GM12864 (cell line): ENCODE measurements at regions not wholly inside any gene's neighbourhood (a gene's known extent, or its start where the extent isn't known, plus 50 kb on each side); places are given as distances from the start of the nearest gene placed in this dataset.

Experiments
- DNase-seq: peaks from one replicate; pipeline ENCODE4 v3.0.0-alpha.2; 2011; ENCODE audit warnings: low read depth
- H3K4me3 ChIP-seq: 2 replicates; pipeline ENCODE4 v1.5.1; 2011; ENCODE audit warnings: mild to moderate bottlenecking, low read depth, low read length, control low read depth
- CTCF ChIP-seq: IDR thresholded peaks from 2 replicates; pipeline ENCODE4 v1.5.1; 2011; ENCODE audit warnings: low read depth, mild to moderate bottlenecking, moderate library complexity, low read length, control low read depth, inconsistent platforms; ENCODE audit errors: missing control alignments

- no peak for DNase-seq
- TF ChIP-seq CTCF, result no peak
Measured at GRCh38 chr12:13745111-13745860, 236.1 kb downstream of the GRIN2B start.

GRCh38 chr12:13744561-13744960, 236.8 kb downstream of the GRIN2B start:
- no peak for DNase-seq
- TF ChIP-seq CTCF, result no peak
- no peak overlapping the region for H3K4me3 ChIP-seq

More at GRCh38 chr12:13745111-13745860, 236.1 kb downstream of the GRIN2B start:
- no peak overlapping the region for H3K4me3 ChIP-seq

GRCh38 chr12:13740149-13740545, 241.3 kb downstream of the GRIN2B start:
- no peak for TF ChIP-seq CTCF
- H3K4me3 ChIP-seq, result no peak overlapping the region
- DNase-seq, result no peak

- H3K4me3 ChIP-seq, result no peak overlapping the region
- TF ChIP-seq CTCF, result no peak
- DNase-seq, result no peak
Measured at GRCh38 chr12:13735734-13736133, 245.7 kb downstream of the GRIN2B start.

- TF ChIP-seq CTCF, result no peak
- DNase-seq, result no peak
- H3K4me3 ChIP-seq, result no peak overlapping the region
Measured at GRCh38 chr12:13734584-13735152, 246.7 kb downstream of the GRIN2B start.

GRCh38 chr12:13727707-13728195, 253.7 kb downstream of the GRIN2B start:
- no peak for DNase-seq
- no peak overlapping the region for H3K4me3 ChIP-seq
- TF ChIP-seq CTCF, result no peak
